Cardiac muscle cell (in vitro differentiated cells and primary cell): ENCODE measurements at regions not wholly inside any gene's neighbourhood (a gene's known extent, or its start where the extent isn't known, plus 50 kb on each side); places are given as distances from the start of the nearest gene placed in this dataset.

ENCODE experiments used
- DNase-seq, 2 donors: peaks; one replicate each; pipeline versions ENCODE4 v3.0.0 to v3.0.0-alpha.2; 2010 to 2017; ENCODE audit warnings: low read depth in 1 of 2, low spot score in 1 of 2
- H3K27ac ChIP-seq: fragments of 200-600 bp; sonication (generic); 2 replicates; pipeline ENCODE4 v1.5.1; 2016
- H3K27me3 ChIP-seq: fragments of 200-600 bp; sonication (generic); 2 replicates; pipeline ENCODE4 v1.6.0; 2016; ENCODE audit warnings: control low read depth
- H3K36me3 ChIP-seq: fragments of 200-600 bp; sonication (generic); 2 replicates; pipeline ENCODE4 v1.5.1; 2016; ENCODE audit warnings: control low read depth
- H3K4me1 ChIP-seq: fragments of 200-600 bp; sonication (generic); 2 replicates; pipeline ENCODE4 v1.8.1; 2017; ENCODE audit warnings: low read depth, mild to moderate bottlenecking, mixed run types
- H3K4me3 ChIP-seq: fragments of 200-600 bp; sonication (generic); 2 replicates; pipeline ENCODE4 v1.5.1; 2016; ENCODE audit warnings: mild to moderate bottlenecking
- H3K9me3 ChIP-seq: fragments of 200-600 bp; sonication (generic); 2 replicates; pipeline ENCODE4 v1.5.1; 2017; ENCODE audit warnings: low read depth, mild to moderate bottlenecking, control low read depth
- CTCF ChIP-seq: IDR thresholded peaks from 2 replicates; pipeline ENCODE4 v1.5.1; 2012; ENCODE audit warnings: low read depth, mild to moderate bottlenecking, low read length

GRCh38 chr10:128475686-128476367 is 349.6 kb upstream of the MKI67 start:
- Histone ChIP-seq H3K4me1 (no peaks in the 10 kb centered on the region), H3K27me3 (peaks cover 38% of the 10 kb centered on the region), H3K4me3 (no peak overlapping the region), H3K27ac (no peak overlapping the region), H3K9me3 (no peaks in the 10 kb centered on the region), H3K36me3 (no peaks in the 10 kb centered on the region)
- no peak for TF ChIP-seq CTCF
- no peak for DNase-seq

GRCh38 chr10:128476368-128476725 is 350.1 kb upstream of the MKI67 start:
- no peaks in the 10 kb centered on the region for H3K36me3 ChIP-seq
- no peak for TF ChIP-seq CTCF
- H3K4me3 ChIP-seq, result no peak overlapping the region
- H3K9me3 ChIP-seq, result no peaks in the 10 kb centered on the region
- H3K4me1 ChIP-seq, result no peaks in the 10 kb centered on the region
- no peak for DNase-seq
- H3K27me3 ChIP-seq, result peaks cover 43% of the 10 kb centered on the region
- no peak overlapping the region for H3K27ac ChIP-seq

GRCh38 chr10:128476845-128477244 is 350.6 kb upstream of the MKI67 start:
- no peak overlapping the region for H3K4me3 ChIP-seq
- H3K4me1 ChIP-seq, result no peaks in the 10 kb centered on the region
- no peak for TF ChIP-seq CTCF

GRCh38 chr10:128480601-128481000 is 354.4 kb upstream of the MKI67 start:
- Histone ChIP-seq H3K36me3 (no peaks in the 10 kb centered on the region), H3K4me3 (no peak overlapping the region), H3K27me3 (peaks cover 70% of the 10 kb centered on the region), H3K4me1 (no peaks in the 10 kb centered on the region), H3K27ac (no peak overlapping the region), H3K9me3 (no peaks in the 10 kb centered on the region)
- DNase-seq, result no peak
- no peak for TF ChIP-seq CTCF

More at GRCh38 chr10:128476845-128477244, 350.6 kb upstream of the MKI67 start:
- peaks cover 48% of the 10 kb centered on the region for H3K27me3 ChIP-seq
- H3K27ac ChIP-seq, result no peak overlapping the region
- no peaks in the 10 kb centered on the region for H3K9me3 ChIP-seq
- no peak for DNase-seq
- no peaks in the 10 kb centered on the region for H3K36me3 ChIP-seq

GRCh38 chr10:128481152-128481840 is 355.1 kb upstream of the MKI67 start:
- TF ChIP-seq CTCF, result no peak
- H3K9me3 ChIP-seq, result no peaks in the 10 kb centered on the region
- peaks cover 77% of the 10 kb centered on the region for H3K27me3 ChIP-seq
- no peak for DNase-seq
- no peaks in the 10 kb centered on the region for H3K4me1 ChIP-seq
- H3K4me3 ChIP-seq, result no peak overlapping the region
- H3K36me3 ChIP-seq, result no peaks in the 10 kb centered on the region
- H3K27ac ChIP-seq, result no peak overlapping the region
